ENCODE measurements at regions not wholly inside any gene's neighbourhood (a gene's known extent, or its start where the extent isn't known, plus 50 kb on each side); places are given as distances from the start of the nearest gene placed in this dataset.

DNA sequence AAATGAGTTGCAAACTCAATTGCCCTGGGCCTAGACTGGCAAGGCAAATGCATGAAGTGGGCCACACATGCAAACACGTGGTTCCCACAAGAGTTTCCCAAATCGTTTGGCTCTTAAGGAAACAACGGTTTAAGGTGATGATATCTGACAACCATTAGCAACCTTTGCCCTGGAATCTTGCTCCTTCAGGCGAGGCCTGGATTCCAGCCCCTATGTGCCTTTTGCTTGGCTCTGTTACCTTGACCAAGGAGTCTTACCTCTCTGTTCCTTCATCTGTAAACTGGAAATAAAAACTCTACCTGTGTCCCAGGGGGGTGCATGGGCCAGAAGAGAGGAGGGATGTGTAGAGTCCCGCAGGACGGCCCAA is 72.1 kb upstream of the CASZ1 start:
- no peak overlapping the region for H3K27ac ChIP-seq
- TF ChIP-seq, protein P1, sequence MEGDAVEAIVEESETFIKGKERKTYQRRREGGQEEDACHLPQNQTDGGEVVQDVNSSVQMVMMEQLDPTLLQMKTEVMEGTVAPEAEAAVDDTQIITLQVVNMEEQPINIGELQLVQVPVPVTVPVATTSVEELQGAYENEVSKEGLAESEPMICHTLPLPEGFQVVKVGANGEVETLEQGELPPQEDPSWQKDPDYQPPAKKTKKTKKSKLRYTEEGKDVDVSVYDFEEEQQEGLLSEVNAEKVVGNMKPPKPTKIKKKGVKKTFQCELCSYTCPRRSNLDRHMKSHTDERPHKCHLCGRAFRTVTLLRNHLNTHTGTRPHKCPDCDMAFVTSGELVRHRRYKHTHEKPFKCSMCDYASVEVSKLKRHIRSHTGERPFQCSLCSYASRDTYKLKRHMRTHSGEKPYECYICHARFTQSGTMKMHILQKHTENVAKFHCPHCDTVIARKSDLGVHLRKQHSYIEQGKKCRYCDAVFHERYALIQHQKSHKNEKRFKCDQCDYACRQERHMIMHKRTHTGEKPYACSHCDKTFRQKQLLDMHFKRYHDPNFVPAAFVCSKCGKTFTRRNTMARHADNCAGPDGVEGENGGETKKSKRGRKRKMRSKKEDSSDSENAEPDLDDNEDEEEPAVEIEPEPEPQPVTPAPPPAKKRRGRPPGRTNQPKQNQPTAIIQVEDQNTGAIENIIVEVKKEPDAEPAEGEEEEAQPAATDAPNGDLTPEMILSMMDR (conservative IDR thresholded peaks at IDR 0.05): no peak
- no peak for TF ChIP-seq ZFX (IDR thresholded peaks at IDR 0.05)

DNA sequence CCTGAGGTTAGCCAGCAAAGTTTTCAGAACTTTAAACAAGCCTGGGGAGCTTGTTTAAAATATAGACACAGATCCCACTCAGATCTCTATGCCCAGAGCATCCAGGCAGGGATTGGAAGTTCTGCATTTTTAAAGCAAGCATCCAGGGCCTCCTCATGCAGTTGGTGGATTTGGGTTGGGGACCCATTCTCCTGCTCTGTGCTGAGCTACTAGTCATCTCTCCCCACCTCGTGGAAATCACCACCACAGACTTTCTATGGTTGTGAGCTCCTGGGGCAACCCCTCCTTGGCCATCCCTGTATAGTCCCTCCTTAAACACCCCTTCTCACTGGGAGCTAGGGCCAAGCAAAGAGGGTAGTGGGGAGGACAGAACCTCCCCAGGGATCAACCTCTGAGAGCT is 73.5 kb upstream of the CASZ1 start:
- no peak for TF ChIP-seq ZFX (IDR thresholded peaks at IDR 0.05)
- TF ChIP-seq, protein P1 (conservative IDR thresholded peaks at IDR 0.05): no peak
- no peak overlapping the region for H3K27ac ChIP-seq

DNA sequence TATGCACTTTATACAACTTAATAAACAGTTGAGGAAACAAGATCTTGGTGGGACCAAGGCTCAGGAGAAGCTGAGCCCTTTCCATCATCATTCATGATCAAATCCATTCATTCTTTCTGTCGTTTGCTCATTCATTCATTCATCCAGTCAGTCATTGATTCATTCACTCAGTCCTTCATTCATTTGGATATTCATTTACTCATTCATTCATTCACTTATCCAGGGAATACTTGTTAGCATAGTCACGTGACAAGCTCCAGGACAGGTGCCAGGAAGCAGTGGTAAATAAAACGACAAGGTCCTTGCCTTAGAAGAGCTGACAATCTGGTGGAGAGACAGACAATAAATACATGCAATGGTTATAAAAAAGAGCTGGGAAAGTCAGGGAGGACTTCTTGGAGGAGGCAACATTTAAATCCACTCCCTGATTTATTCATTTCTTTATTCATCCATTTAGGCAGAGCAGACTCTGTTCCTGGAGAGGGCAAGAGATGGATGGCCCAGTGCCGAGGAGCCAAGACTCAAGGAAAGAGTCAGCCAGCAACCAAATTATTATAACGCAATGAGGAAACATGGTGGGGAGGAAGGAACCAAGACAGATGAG is 74.1 kb upstream of the CASZ1 start:
- TF ChIP-seq, protein P1 (conservative IDR thresholded peaks at IDR 0.05): no peak
- TF ChIP-seq ZFX (IDR thresholded peaks at IDR 0.05): no peak
- no peak overlapping the region for H3K27ac ChIP-seq

DNA sequence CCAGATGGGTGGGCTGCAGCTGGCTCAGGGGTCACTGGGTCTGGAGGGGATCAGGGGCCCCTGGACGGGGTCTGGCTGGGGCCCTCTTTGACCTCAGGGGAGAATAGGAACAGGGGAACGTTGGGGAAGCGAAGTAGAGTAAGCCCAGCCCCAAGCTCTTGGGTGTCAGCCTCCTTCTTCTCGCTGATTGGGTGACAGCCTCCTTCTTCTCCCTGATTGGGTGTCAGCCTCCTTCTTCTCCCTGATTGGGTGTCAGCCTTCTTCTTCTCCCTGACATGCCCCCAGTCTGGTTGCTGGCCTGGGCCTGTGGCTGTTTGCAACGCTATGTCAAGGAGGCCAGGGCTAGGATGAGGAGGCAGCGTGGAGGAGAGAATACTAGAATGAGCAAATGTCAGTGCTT is 76.7 kb upstream of the CASZ1 start:
- TF ChIP-seq, protein P1 (conservative IDR thresholded peaks at IDR 0.05): no peak
- H3K27ac ChIP-seq: no peak overlapping the region

DNA sequence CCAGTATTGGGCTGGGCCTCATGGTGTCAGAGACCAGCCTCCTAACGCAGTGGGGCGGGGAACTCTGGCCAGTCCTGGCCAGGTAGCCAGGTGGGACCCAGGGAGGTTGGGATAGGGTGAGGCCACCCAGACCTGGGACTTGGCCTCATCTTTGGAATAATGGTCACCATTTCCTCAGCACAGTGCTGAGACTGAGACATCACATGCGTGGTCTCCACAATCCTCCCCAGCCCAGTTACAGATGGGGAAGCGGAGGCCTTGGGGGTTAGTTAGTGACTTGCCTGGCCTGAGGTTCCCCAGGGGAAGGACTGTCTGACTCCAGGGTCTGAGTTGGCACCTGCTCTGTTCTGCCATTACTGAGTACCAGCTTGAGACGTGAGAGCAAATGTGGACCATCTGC is 77.9 kb upstream of the CASZ1 start:
- no peak overlapping the region for H3K27ac ChIP-seq
- TF ChIP-seq, protein P1 (conservative IDR thresholded peaks at IDR 0.05): no peak
- no peak for TF ChIP-seq ZFX (IDR thresholded peaks at IDR 0.05)

DNA sequence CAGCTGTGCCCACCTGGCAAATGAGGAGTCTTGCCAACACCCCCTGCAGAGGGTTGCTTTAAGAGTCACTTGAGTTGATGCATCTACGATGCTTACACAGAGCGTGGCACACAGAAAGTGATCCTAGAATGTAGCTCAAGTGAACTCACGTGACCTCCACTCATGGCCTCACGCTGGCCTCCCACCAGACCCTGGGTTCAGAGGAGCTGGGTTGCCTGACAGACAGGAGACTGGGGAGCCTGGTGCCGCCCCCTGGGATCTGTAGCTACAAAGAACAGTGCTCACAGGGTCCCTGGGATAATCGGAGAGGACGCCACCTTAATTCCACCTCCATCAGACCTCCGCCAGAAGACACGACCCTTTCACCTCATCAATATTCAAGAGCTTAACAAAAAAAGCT is 81.4 kb upstream of the CASZ1 start:
- H3K27ac ChIP-seq: no peak overlapping the region
- TF ChIP-seq ZFX (IDR thresholded peaks at IDR 0.05): no peak
- TF ChIP-seq, protein P1 (conservative IDR thresholded peaks at IDR 0.05): no peak

DNA sequence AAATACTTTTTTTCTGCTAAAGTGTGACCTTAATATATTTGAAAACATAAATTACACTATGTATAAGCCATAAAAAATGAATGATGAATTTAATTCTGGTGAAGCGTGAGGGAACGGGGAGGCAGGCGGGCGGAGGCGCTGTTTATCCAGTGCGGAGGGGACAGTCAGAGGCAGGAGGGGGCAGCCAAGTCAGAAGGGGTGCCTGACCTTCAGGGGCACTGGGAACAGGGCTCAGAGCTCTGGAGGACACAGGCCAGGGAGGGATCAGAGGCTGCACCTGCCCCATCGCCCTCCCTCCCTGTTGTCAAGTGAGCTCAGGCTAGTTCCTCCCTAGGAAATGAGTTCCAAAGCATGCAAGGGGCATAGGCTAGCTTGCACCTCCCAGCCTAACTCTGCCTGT is 82.0 kb upstream of the CASZ1 start:
- no peak overlapping the region for H3K27ac ChIP-seq
- TF ChIP-seq ZFX (IDR thresholded peaks at IDR 0.05): no peak
- TF ChIP-seq, protein P1 (conservative IDR thresholded peaks at IDR 0.05): no peak

Measured in C4-2B (cell line).